NCI-H748 treated with DMSO at 0.1 percent for 48 hours (cell line): ENCODE measurements at regions not wholly inside any gene's neighbourhood (a gene's known extent, or its start where the extent isn't known, plus 50 kb on each side); places are given as distances from the start of the nearest gene placed in this dataset.

Experiments
- DNase-seq: peaks from one replicate; lab custom pipeline; 2025; lab: John Stamatoyannopoulos, UW

- no peak for DNase-seq
Measured at GRCh38 chr16:85541619-85541979, 71.5 kb upstream of the GSE1 start.

DNA sequence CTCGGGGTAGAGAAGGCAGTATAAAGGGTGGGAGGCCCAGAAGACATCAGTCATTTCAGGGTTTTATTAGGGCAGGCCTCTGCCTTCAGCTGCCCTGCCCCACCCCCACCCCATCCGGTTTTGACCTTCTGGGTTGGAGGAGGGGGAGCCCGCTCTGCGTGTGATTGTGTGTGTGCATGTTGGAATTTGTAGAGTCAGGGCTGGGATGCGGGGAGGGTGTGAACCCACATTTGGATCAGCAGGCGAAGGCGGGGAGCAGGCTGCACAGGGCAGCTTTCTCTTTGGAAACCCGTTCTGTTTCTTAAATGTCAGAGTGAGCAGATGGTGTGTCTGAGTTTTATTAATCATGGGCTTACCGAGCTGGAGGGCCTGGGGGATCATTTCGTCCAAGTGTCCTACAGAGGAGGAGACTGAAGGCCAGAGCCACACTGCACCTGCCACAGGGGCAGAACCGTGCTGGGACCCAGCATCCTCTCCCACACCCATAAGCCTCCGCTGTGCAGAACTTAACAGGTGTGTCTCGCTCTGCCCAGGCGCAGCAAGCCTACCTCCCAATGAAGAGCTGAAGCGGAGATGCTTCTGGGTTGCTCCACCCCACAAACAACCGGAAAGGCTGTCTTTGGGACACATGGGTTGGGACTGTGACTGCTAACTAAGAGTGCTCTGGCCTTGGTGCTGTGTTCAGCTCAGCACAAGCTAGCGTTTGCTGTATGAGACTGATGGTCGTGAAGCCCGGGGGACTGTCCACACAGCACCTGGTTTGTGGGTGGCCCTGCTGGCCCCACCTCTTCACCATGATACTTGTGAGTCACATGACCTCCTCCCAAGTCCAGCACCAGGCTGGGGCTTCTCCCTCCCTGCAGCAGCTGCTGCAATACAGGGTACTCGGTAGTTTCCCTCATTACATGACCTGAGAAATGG lies 70.9 kb upstream of the GSE1 start:
- no peak for DNase-seq

DNA sequence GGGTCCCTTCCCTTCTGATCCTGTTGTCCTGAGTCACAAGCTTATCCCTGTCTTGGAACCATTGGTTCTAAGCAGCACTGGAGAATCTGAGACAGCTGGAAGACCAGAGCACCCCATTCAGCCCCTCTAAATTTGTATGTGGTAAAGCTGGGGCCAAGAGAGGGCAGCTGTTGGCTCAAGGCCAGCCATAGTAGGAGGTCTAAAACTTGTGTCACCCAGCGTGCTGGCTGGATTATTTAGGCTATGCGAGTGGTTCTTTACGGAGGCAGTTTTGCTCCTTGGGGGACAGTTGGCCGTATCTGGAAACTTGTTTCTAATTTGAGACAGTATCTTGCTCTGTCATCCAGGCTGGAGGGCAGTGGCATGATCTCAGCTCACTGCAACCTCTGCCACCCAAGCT lies 69.6 kb upstream of the GSE1 start:
- no peak for DNase-seq

DNA sequence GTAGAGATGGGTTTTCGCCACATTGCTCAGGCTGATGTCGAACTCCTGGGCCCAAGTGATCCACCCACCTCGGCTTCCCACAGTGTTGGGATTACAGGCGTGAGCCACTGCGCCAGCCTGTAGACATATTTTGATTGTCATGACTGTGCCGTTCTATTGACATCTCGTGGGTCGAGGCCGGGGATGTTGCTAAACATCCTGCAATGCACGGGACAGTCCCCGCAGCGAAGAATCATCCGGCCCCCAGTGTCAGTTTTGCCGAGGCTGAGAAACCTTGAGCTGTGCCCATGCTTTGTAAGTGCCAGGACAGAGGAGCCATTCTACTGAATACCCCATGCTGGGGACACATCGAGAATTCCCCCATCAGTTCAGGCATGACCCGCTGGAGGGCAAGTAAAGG lies 69.1 kb upstream of the GSE1 start:
- DNase-seq, result no peak

DNA sequence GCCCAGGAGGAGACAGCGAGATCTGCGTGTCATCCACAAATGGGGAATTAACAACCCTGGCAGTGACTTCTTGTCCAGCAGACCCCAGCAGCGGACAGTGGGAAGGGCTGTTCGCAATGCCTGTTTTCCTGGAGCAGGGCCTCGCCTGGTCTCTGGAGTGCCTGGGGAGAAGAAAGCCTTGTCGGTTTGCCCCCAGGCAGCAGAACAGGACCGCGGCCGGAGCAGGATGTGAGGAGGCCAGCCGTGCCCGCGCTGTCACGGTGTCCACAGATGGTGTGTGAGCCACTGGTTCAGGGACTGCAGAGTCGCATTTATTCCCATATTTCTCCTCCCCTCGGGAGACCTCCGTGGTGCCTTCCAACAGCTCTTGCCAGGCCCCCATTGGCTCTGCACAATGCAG lies 68.5 kb upstream of the GSE1 start:
- no peak for DNase-seq

- no peak for DNase-seq
Measured at GRCh38 chr16:85545227-85545818, 67.8 kb upstream of the GSE1 start.

DNA sequence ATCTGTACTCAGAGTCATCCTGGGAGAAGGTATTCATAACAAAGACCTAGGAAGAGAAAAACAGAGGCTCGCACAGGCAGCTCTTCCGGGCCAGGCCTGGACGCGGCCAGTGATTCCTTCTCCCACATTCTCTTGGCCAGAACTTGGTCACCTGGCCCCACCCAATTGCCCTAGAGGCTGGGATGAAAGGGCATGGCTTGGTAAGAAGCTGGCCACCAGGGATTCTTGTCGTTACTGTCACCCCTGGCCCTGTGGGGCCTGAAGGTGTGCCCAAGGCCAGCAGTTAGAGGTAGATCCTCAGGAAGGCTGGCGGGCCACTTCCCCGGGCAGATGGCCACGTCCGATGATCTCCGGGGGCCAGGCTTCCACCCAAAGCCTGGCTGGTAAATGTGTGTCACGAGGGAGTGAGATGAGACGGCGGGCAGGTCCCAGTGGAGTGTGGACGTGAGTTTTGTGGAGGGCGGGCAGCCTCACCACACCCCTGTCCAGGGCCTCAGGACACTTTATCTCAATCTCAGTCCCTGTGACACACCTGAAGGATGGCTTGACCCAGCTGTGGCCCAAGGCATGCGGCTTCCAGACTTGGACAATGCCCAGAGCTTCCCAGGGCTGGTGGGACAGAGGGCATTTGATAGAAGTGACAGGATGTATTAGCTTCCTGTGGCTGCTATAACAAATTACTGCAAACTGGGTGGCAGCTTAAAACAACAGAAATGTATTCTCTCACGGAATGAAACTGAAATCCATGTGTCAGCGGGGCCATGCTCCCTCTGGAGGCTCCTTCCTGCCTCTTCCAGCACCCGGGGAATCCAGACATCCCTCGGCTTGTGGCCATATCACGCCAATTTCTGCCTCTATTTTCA lies 66.3 kb upstream of the GSE1 start:
- no peak for DNase-seq

GRCh38 chr16:85548375-85548774 lies 64.7 kb upstream of the GSE1 start:
- DNase-seq, result no peak

GRCh38 chr16:85549766-85550421 lies 63.2 kb upstream of the GSE1 start:
- no peak for DNase-seq

GRCh38 chr16:85550422-85550864 lies 62.7 kb upstream of the GSE1 start:
- no peak for DNase-seq

DNA sequence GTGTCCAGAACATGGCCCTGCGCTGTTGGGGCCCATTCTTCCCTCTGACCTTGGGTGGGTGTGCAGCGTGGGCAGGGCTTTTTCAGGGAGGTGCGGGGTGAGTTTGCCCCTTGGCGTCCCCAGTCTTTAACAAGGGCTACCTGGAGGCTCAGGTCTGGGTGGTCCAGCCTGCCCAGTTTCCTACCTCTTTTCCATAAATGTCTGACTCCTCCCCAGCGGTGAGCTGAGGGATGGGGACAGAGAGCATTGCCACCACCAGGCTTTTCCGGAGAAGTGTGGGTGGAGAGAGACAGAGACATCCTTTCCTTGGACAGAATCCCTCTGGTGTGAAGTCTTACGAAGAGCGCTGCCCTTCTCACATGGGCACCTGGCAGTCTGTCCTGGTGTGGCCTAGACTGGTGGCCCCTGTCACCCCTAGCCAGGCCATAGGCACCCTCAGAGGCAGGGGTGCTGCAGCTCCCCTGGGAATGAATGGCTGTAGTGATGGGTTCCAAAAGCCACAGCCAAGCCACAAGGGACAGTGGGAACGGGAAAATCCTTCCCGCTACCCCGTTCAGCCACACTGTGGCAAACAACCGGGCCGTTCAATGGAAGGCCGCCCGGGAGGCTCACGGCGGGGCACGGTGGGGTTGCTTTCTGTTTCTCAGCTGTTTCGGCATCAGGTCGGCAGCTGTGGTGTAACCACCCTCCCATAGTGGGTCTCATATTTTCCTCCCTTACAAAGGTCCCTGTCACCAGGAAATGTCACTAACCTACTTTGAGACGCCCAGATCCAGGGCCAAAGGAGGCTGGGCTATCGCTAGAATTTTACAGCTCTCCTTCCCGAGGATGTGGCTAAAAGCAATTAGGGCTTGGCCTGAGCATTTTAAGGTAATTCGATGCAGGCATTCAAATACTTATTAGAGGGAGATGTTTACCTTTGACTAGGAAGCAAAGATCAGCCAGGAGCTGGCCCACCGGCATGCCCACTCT lies 61.9 kb upstream of the GSE1 start:
- peak; percentile 32 for DNase-seq

- peak; percentile 29 for DNase-seq
Measured at GRCh38 chr16:85552980-85553435, 60.1 kb upstream of the GSE1 start.

- DNase-seq, result peak; percentile 61
Measured at GRCh38 chr16:85553436-85554113, 59.5 kb upstream of the GSE1 start.

GRCh38 chr16:85554114-85554888 lies 58.8 kb upstream of the GSE1 start:
- peak; percentile 61 for DNase-seq

DNA sequence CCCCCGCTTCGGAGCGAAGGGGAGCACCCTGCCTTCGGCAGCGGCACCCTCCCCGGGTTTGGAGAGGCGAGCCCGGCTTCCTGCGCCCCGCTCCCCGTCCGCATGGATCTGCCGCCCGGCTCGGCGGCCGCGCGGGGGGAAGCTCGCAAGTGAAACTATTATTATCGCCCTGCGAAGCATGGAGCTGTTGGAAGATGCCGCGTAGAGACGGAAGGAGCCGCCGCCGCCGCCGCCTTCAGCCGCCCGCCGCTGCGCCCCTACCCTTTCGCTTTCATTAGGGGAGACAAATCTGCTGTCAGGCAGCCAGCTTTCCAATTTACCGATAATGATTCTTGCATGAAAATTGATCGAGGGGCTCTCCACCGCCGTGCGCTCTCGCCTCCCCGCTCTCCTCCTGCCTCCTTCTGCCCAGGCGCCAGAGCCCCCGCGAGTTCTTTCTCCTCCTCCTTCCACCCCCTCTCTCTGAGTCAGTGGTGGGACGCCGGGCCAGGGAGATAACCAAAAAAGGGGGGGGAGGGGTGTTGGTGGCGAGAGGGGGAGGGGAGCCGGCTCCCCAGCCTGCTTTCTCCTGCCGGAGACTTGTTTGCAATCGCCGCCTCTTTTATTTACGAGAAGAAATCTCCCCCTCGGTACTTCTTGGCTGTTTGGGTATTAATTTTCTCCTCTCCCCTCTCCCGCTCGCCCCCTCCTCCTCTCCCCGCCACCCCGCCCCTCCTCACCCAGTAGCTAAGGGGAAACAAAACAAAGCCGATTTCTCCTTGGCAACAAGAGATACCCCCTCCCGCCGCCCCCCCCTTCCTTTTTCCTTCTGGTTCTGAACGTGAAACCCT lies 58.0 kb upstream of the GSE1 start:
- peak; percentile 62 for DNase-seq

- DNase-seq, result peak; percentile 58
Measured at GRCh38 chr16:85555719-85556455, 57.2 kb upstream of the GSE1 start.

DNA sequence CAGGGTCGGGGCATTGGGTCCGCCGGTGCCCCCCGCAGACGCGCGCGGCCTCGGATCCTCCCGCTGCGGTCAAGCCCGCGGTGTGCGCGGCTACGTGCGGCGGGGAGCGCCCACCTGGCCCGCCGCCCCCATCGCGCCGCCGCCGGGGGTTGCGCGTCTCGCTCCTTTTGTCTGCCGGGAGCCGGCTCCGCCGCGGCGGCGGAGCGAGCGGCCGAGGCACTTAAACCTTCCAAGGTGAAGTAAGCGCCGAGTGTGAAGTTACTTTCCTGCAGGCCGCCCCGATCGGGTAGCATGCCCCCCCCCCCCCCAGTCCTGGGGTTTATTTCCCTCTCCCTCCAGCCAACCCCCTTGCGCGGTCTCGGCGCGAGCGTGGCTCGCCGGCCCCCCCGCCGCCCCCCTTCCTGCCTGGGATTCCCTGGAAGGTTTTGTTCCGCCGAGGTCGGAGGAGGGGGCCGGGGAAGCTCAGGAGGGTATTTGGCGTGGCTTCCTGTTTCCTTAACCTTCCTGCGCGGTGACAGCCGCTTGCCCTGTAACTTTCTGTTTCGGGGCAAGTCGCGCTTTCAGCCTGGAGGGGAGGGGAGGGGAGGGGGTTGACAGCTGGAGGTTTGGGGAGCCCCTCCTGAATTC lies 56.6 kb upstream of the GSE1 start:
- peak; percentile 38 for DNase-seq
